SK-N-SH (cell line): ENCODE measurements at regions not wholly inside any gene's neighbourhood (a gene's known extent, or its start where the extent isn't known, plus 50 kb on each side); places are given as distances from the start of the nearest gene placed in this dataset.

Source experiments
- CTCF ChIA-PET: fragments of 300-600, 350-600 bp; formaldehyde crosslinking; extraction: SDS; loops from one replicate; lab custom pipeline; 2021; lab: Yijun Ruan, JAX
- POLR2A ChIA-PET: fragments of 350-600 bp; sonication (Branson Sonifier 250); formaldehyde crosslinking; extraction: SDS; loops from one replicate; lab custom pipeline; 2020; ENCODE audit warnings: antibody characterized with exemption, inconsistent platforms; lab: Yijun Ruan, JAX
- DNase-seq: peaks from one replicate; pipeline ENCODE4 v3.0.0; 2012
- H2AFZ ChIP-seq: fragments of 200-600 bp; sonication (generic); 2 replicates; pipeline ENCODE4 v1.8.1; 2016; ENCODE audit warnings: antibody characterized with exemption, mild to moderate bottlenecking, low read depth
- H3F3A ChIP-seq: fragments of 200-600 bp; sonication (generic); replicated peaks from 2 replicates; pipeline ENCODE3; 2016; ENCODE audit warnings: antibody characterized with exemption, mild to moderate bottlenecking; ENCODE audit not compliant: insufficient read depth
- H3K27ac ChIP-seq, 2 experiments: fragments of 200-500 bp in 1 of 2; fragments of 200-600 bp in 1 of 2; sonication (Bioruptor generic) in 1 of 2; sonication (generic), shearing (Covaris generic) in 1 of 2; 2 replicates each; pipeline versions ENCODE4 v1.5.1 to v1.6.1; 2014 to 2016; ENCODE audit warnings: low read depth in 2 of 2, inconsistent platforms in 1 of 2, low read length in 1 of 2, mild to moderate bottlenecking in 1 of 2, mixed read lengths in 1 of 2
- H3K27me3 ChIP-seq: fragments of 200-600 bp; sonication (generic), shearing (Covaris generic); 2 replicates; pipeline ENCODE4 v1.6.1; 2016; ENCODE audit warnings: mixed run types; ENCODE audit not compliant: insufficient read depth
- H3K36me3 ChIP-seq, 2 experiments: fragments of 200-500 bp in 1 of 2; fragments of 200-600 bp in 1 of 2; sonication (Bioruptor generic) in 1 of 2; sonication (generic) in 1 of 2; replicated peaks in 1 of 2; 2 replicates each; pipeline versions ENCODE3 to v1.5.1; 2014 to 2016; ENCODE audit warnings: low read length in 1 of 2, mild to moderate bottlenecking in 1 of 2; ENCODE audit not compliant: insufficient read depth in 2 of 2, control insufficient read depth in 1 of 2
- H3K4me1 ChIP-seq, 2 experiments: fragments of 200-500 bp in 1 of 2; fragments of 200-600 bp in 1 of 2; sonication (Bioruptor generic) in 1 of 2; sonication (generic), shearing (Covaris generic) in 1 of 2; 2 replicates each; pipeline versions ENCODE4 v1.5.1 to v1.6.1; 2014 to 2016; ENCODE audit warnings: low read depth in 1 of 2, low read length in 1 of 2, mixed run types in 1 of 2; ENCODE audit not compliant: insufficient read depth in 2 of 2, control insufficient read depth in 1 of 2
- H3K4me2 ChIP-seq: fragments of 200-600 bp; sonication (generic), shearing (Covaris generic); 2 replicates; pipeline ENCODE4 v1.6.1; 2017; ENCODE audit warnings: mixed run types
- H3K4me3 ChIP-seq, 2 experiments: fragments of 200-500 bp in 1 of 2; fragments of 200-600 bp in 1 of 2; sonication (Bioruptor generic) in 1 of 2; sonication (generic), shearing (Covaris generic) in 1 of 2; 2 replicates each; pipeline versions ENCODE4 v1.5.1 to v1.8.1; 2014 to 2016; ENCODE audit warnings: low read depth in 2 of 2, inconsistent platforms in 1 of 2, low read length in 1 of 2, mild to moderate bottlenecking in 1 of 2, mixed read lengths in 1 of 2, moderate library complexity in 1 of 2
- H3K79me2 ChIP-seq: fragments of 200-600 bp; sonication (generic); 2 replicates; pipeline ENCODE4 v1.8.1; 2017; ENCODE audit warnings: mild to moderate bottlenecking; ENCODE audit not compliant: insufficient read depth
- H3K9ac ChIP-seq: fragments of 200-600 bp; sonication (generic); 2 replicates; pipeline ENCODE4 v1.6.1; 2017; ENCODE audit warnings: mixed run types
- H3K9me2 ChIP-seq: fragments of 200-600 bp; sonication (generic); 2 replicates; pipeline ENCODE4 v1.6.1; 2017; ENCODE audit warnings: mixed run types
- H3K9me3 ChIP-seq: fragments of 200-600 bp; sonication (generic); 2 replicates; pipeline ENCODE4 v1.6.1; 2017; ENCODE audit warnings: mixed run types, mild to moderate bottlenecking, moderate library complexity
- H4K20me1 ChIP-seq: fragments of 200-600 bp; sonication (generic); 2 replicates; pipeline ENCODE4 v1.6.1; 2017; ENCODE audit warnings: mild to moderate bottlenecking, mixed run types; ENCODE audit not compliant: insufficient read depth
- CHD2 ChIP-seq: fragments of 150-350 bp; IDR thresholded peaks from 2 replicates; pipeline ENCODE4 v1.6.1; 2018; ENCODE audit warnings: low read length; ENCODE audit not compliant: partially characterized antibody
- CTCF ChIP-seq: fragments of 200-600 bp; sonication (generic); IDR thresholded peaks from 2 replicates; pipeline ENCODE4 v1.6.1; 2017; ENCODE audit warnings: antibody characterized with exemption, mild to moderate bottlenecking, moderate library complexity
- EZH2phosphoT487 ChIP-seq: fragments of 200-600 bp; sonication (generic); IDR thresholded peaks from 2 replicates; pipeline ENCODE4 v1.6.1; 2017; ENCODE audit warnings: low read depth, mixed run types, mild to moderate bottlenecking, antibody characterized with exemption, moderate library complexity, borderline replicate concordance
- FOSL2 ChIP-seq: IDR thresholded peaks from 2 replicates; pipeline ENCODE4 v1.4.0; 2012; ENCODE audit warnings: low read depth, mild to moderate bottlenecking, moderate library complexity, borderline replicate concordance
- FOXJ3 ChIP-seq: sonication (generic); formaldehyde crosslinking; IDR thresholded peaks from 2 replicates; pipeline ENCODE4 v1.5.1; 2020; ENCODE audit warnings: mild to moderate bottlenecking, missing genetic modification reagents
- GABPA ChIP-seq: IDR thresholded peaks from 2 replicates; pipeline ENCODE4 v1.4.0; 2012; ENCODE audit warnings: low read depth, mild to moderate bottlenecking
- GATA2 ChIP-seq: sonication (generic); formaldehyde crosslinking; IDR thresholded peaks from 2 replicates; pipeline ENCODE4 v1.5.0; 2020; ENCODE audit warnings: mild to moderate bottlenecking, missing genetic modification reagents
- MAX ChIP-seq: IDR thresholded peaks from 2 replicates; pipeline ENCODE4 v1.4.0; 2012; ENCODE audit warnings: low read depth
- NRF1 ChIP-seq: IDR thresholded peaks from 2 replicates; pipeline ENCODE4 v1.6.1; 2012; ENCODE audit warnings: low read depth, mild to moderate bottlenecking, low read length
- PBX3 ChIP-seq: IDR thresholded peaks from 2 replicates; pipeline ENCODE4; 2012
- POLR2AphosphoS5 ChIP-seq: IDR thresholded peaks from 2 replicates; pipeline ENCODE4 v1.6.1; 2012; ENCODE audit warnings: low read depth, low read length
- REST ChIP-seq: IDR thresholded peaks from 2 replicates; pipeline ENCODE4 v1.6.1; 2012; ENCODE audit warnings: mild to moderate bottlenecking, low read depth, low read length, moderate library complexity
- RFX5 ChIP-seq: IDR thresholded peaks from 2 replicates; pipeline ENCODE4 v1.6.1; 2012; ENCODE audit warnings: mild to moderate bottlenecking, improper control_type of control experiment, low read length
- SIN3A ChIP-seq: IDR thresholded peaks from 2 replicates; pipeline ENCODE4 v1.6.1; 2012; ENCODE audit warnings: low read depth, mild to moderate bottlenecking, low read length, moderate library complexity, borderline replicate concordance
- TAF1 ChIP-seq: IDR thresholded peaks from 2 replicates; pipeline ENCODE4 v1.6.1; 2012; ENCODE audit warnings: low read depth, mild to moderate bottlenecking, low read length, moderate library complexity, borderline replicate concordance
- TCF12 ChIP-seq: IDR thresholded peaks from 2 replicates; pipeline ENCODE4 v1.4.0; 2012
- USF1 ChIP-seq: IDR thresholded peaks from 2 replicates; pipeline ENCODE4 v1.4.0; 2012; ENCODE audit warnings: low read depth, borderline replicate concordance
- YY1 ChIP-seq: IDR thresholded peaks from 2 replicates; pipeline ENCODE4 v1.4.0; 2012; ENCODE audit warnings: low read depth, mild to moderate bottlenecking
- WGBS: methylation state at CpG from one replicate; pipeline ENCODE4 v1.1.6; 2017; ENCODE audit warnings: low lambda C conversion rate; 5-methylcytosine and 5-hydroxymethylcytosine counted together

- Histone ChIP-seq H3K4me2 (no peak overlapping the region), H3K27ac (no peak overlapping the region), H3K4me1 (0 out of 4 replicates have a peak, but pooled peaks cover 0 to 4% of the 10 kb centered on the region in 2 experiments), H3K9me2 (no peaks in the 10 kb centered on the region; the same call in 1 of the 2 replicates), H4K20me1 (no peaks in the 10 kb centered on the region), H2AFZ (no peak overlapping the region), H3K9me3 (no peaks in the 10 kb centered on the region), H3F3A (peaks cover 11% of the 10 kb centered on the region), H3K4me3 (no peak overlapping the region), H3K79me2 (no peaks in the 10 kb centered on the region)
- no peak for DNase-seq
- 23% methylated on average over 4 of the region's 4 CpGs for WGBS
- POLR2A ChIA-PET = no interaction called here
- no peak for TF ChIP-seq EZH2phosphoT487
- TF ChIP-seq GATA2 (CRISPR knock-in tag) = no peak
- no peak for TF ChIP-seq TCF12
- no peak for TF ChIP-seq FOSL2
- no peak for TF ChIP-seq POLR2AphosphoS5
- no peak for TF ChIP-seq CTCF
- no peak for TF ChIP-seq USF1
- TF ChIP-seq MAX = no peak
- TF ChIP-seq REST = no peak
- no peak for TF ChIP-seq CHD2
- no peak for TF ChIP-seq PBX3
- TF ChIP-seq FOXJ3 = no peak
- no peak for TF ChIP-seq YY1
- no peak for TF ChIP-seq TAF1
- no peak for TF ChIP-seq NRF1
- no peak for TF ChIP-seq RFX5
- no peak for TF ChIP-seq GABPA
- TF ChIP-seq SIN3A = no peak
- TF ChIP-seq, all 33 proteins: peak for 0
- H3K27me3 ChIP-seq = no peaks in the 10 kb centered on the region
- H3K36me3 ChIP-seq = no peaks in the 10 kb centered on the region
- no peak overlapping the region for H3K9ac ChIP-seq
- CTCF ChIA-PET = no interaction called here
Measured at GRCh38 chr2:52929412-52929811, 838.2 kb upstream of the CHAC2 start.
